IgD-negative memory B cell (primary cell): ENCODE measurements at regions not wholly inside any gene's neighbourhood (a gene's known extent, or its start where the extent isn't known, plus 50 kb on each side); places are given as distances from the start of the nearest gene placed in this dataset.

Source experiments
- H3K27ac Mint-ChIP-seq, 3 donors: one replicate each; pipeline ENCODE4 v1.8.0; 2020 to 2022; ENCODE audit warnings: mild to moderate bottlenecking in 3 of 3, mixed read lengths in 3 of 3, moderate library complexity in 1 of 3
- H3K27me3 Mint-ChIP-seq: one replicate; pipeline ENCODE4 v1.8.0; 2021; ENCODE audit warnings: mixed read lengths
- H3K36me3 Mint-ChIP-seq: one replicate; pipeline ENCODE4 v1.8.0; 2020; ENCODE audit warnings: mild to moderate bottlenecking, mixed read lengths
- H3K4me1 Mint-ChIP-seq, 3 donors: one replicate each; pipeline ENCODE4 v1.8.0; 2020 to 2022; ENCODE audit warnings: mixed read lengths in 3 of 3, mild to moderate bottlenecking in 1 of 3
- H3K4me3 Mint-ChIP-seq, 4 donors: one replicate each; pipeline ENCODE4 v1.8.0; 2020 to 2022; ENCODE audit warnings: mild to moderate bottlenecking in 4 of 4, mixed read lengths in 4 of 4, moderate library complexity in 3 of 4
- H3K9me3 Mint-ChIP-seq, 3 donors: one replicate each; pipeline ENCODE4 v1.8.0; 2020 to 2021; ENCODE audit warnings: mixed read lengths in 3 of 3, mild to moderate bottlenecking in 1 of 3

DNA sequence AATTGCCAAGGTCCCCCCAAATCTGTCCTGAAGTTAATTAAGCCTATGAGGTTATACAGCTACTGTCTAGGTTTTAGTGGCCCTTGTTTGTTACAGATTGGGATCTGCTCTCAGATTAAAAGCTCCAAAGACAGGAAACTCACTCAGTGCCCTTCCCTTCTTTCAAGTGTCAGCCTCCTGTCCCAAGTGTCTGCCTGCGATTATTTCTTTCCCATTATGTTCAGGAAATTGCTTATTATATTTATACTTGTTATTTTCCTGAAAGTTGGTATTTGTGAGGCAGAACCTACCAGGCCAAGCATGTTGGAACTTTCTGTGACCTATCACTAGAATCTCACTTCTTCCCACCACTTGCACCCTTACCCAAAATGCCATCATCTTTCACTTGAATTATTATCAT, 173.2 kb downstream of the AREG start:
- Mint-ChIP-seq H3K36me3 (no peaks in the 10 kb centered on the region), H3K4me3 (no peak overlapping the region), H3K4me1 (peaks cover 0 to 1% (median 0%) of the 10 kb centered on the region in 3 donors), H3K9me3 (peaks cover 0 to 2% (median 0%) of the 10 kb centered on the region in 3 donors), H3K27ac (no peak overlapping the region), H3K27me3 (peaks cover 10% of the 10 kb centered on the region)

DNA sequence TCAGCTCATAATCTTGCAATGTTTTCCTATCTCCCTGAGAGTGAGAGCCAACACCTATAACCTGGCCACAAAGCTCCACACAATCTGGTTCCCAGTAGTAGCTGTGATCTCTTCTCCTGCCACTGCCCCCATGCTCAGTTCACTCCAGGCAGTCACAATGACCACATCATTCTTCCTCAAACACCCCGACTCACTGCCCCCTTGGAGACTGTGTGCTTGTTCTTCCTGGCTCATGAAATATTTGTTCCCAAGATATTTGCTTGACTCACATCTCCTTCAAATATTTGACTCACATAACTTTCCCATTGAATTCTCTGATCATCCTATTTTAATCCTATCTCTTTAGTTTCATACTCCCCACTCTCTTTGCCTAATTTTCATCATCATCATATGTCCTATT, 173.7 kb downstream of the AREG start:
- Mint-ChIP-seq H3K27me3 (peaks cover 10% of the 10 kb centered on the region), H3K4me3 (no peak overlapping the region), H3K9me3 (peaks cover 0 to 2% (median 0%) of the 10 kb centered on the region in 3 donors), H3K4me1 (peaks cover 0 to 1% (median 0%) of the 10 kb centered on the region in 3 donors), H3K36me3 (no peaks in the 10 kb centered on the region), H3K27ac (no peak overlapping the region)

DNA sequence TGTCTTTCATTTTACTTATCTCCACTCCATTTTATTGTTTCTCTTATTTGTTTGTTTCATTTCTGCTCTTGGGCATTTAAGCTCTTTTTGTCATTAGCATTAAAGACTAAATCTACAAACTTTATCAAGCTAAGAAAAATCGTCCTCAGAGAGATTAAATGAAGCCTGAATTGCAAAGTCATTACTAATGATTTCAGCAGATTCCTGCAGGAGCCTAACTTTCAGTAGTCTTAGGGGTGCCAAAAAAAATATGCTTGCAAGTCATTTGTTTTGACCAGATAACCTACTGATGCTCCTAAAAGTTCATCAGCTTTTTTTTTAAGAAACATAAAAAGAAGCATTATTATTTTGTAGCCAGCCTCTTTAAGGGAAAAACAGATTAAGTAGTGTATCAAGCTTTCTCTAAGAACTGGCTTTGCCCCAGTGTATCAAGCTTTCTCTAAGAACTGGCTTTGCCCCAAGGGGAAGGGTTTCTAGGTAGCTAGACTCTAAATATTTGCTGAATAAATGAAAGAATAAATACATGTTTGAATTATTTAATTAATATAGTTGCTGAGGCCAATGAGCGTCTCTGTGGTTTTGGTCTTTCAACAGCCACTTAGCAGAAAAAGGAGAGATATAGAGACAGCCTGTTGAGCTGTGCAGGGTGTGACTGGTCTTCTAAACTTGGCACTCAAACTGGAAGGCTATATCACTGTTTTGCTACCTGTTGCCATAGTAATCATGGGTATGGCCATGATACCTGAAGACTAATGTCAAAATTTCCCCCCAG, 174.2 kb downstream of the BTC start:
- H3K27ac Mint-ChIP-seq: no peak overlapping the region
- peaks cover 0 to 2% (median 0%) of the 10 kb centered on the region in 3 donors for H3K9me3 Mint-ChIP-seq
- no peak overlapping the region for H3K4me3 Mint-ChIP-seq

DNA sequence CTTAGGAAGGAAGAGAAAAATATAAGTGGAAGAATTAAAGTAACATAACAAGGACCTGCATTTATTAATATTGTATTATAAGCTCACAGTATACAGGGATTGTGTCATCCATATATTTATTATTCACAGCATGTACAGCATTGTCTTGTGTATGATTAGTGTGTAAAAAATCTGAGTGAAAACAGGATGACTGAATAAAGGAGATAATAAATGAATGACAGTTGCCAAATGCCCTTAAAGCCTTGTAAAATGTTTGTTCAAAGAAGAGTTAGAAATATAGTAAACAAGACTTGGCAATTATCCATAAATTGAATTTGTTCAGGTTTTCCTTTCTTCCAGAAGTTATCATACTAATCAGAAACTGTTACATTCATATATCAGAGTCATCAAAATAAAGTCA, 172.7 kb downstream of the BTC start:
- Mint-ChIP-seq H3K4me3 (no peak overlapping the region), H3K9me3 (peaks cover 0 to 2% (median 0%) of the 10 kb centered on the region in 3 donors), H3K27ac (no peak overlapping the region), H3K4me1 (no peaks in the 10 kb centered on the region), H3K36me3 (no peaks in the 10 kb centered on the region), H3K27me3 (peaks cover 7% of the 10 kb centered on the region)

More for the DNA sequence above, 174.2 kb downstream of the BTC start:
- peaks cover 0 to 1% (median 0%) of the 10 kb centered on the region in 3 donors for H3K4me1 Mint-ChIP-seq
- H3K36me3 Mint-ChIP-seq: no peaks in the 10 kb centered on the region
- H3K27me3 Mint-ChIP-seq: peaks cover 7% of the 10 kb centered on the region

DNA sequence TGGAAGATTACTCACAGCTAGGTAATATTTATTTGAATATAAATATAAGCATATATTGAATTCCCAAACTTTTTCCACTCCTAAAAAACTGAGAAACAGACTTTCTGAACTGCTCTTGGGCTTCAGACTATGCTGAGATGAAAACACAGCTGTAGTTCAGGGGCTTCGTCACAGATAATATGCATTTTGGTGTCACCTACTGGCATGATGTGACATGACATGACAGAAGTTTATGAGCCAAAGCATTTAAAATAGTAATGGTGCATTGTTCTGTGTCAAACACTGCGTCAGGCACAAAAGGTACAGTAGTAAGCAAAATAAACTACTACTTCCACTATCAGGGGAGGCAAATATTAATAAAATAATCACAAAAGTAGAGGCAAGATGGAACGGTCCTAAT, 171.3 kb downstream of the BTC start:
- Mint-ChIP-seq H3K27me3 (peaks cover 5% of the 10 kb centered on the region), H3K4me3 (no peak overlapping the region), H3K9me3 (no peaks in the 10 kb centered on the region), H3K27ac (no peak overlapping the region), H3K36me3 (no peaks in the 10 kb centered on the region), H3K4me1 (no peaks in the 10 kb centered on the region)

DNA sequence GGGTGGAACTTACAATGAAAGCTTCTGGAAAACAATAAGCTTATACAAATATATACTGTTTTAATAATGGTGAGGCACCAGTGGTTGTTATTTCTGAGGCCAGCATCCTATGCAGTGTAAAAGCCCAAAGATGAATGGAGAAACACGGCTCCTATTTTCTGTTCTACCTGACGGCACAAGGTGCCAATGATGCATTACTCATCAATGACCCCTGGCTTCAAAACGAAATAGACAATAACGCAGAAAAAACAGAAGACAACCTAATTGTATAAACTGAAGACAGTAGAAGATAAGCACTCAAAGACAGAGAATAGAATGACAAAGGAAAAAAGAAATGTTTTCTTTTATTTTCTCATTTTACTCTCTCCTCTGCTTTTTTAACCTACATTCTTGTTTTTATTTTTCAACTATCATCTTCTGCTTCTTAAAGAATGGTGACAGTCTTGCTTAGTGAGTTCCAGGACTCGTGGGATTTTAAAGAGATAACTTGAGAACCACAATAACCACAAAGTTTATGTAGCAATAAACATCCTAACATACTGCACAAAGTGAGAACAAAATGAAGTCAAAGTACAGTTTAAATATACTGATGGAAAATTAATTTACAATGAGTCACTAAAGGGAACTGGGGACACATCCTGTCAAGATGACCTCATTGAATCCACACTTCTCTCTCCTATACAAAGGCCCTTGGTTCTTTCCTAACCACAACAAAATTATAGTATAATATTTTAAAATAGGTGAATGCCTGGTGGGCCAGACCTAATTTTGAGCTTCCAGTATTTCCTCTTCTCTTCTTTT, 169.8 kb downstream of the BTC start:
- H3K4me1 Mint-ChIP-seq: no peaks in the 10 kb centered on the region
- no peak overlapping the region for H3K27ac Mint-ChIP-seq
- H3K9me3 Mint-ChIP-seq: no peaks in the 10 kb centered on the region
- H3K27me3 Mint-ChIP-seq: peaks cover 5% of the 10 kb centered on the region
- no peak overlapping the region for H3K4me3 Mint-ChIP-seq
- H3K36me3 Mint-ChIP-seq: no peaks in the 10 kb centered on the region

DNA sequence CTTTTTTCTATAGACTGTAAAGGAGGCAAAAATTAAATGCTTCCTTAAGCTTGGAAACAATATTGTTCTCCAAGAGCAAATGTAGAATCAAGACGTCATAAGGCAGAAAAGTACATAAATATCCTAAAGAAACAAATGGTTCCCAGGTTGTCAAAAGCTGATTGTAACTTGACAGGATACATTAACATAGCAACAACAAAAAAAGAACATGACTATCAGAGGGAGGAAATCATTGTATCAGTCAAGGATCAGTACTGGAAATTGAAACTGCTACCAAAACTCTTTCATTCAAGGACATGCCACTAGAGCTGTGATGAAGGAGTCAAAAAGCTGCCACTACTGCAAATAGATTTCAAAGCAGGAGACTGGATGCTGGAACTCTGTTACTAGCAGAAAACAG, 168.3 kb downstream of the BTC start:
- H3K4me1 Mint-ChIP-seq: no peaks in the 10 kb centered on the region

DNA sequence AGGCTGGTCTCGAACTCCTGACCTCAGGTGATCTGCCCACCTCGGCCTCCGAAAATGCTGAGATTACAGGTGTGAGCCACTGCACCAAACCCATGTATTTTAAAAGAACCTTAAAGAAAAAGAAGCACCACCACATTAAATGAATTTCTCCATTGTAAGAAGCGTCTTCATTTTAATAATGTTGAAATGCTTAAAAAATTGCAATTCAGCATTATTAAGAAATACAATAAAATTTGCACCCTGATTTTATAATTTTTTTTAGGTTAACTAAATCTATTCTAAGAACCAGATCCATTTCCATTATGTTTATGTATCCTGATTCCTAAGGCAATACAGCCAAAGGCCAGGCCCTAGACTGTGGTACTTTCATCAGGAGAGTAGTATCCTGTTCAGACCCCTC, 167.2 kb downstream of the BTC start:
- Mint-ChIP-seq H3K27ac (no peak overlapping the region), H3K36me3 (no peaks in the 10 kb centered on the region), H3K27me3 (no peaks in the 10 kb centered on the region), H3K4me3 (no peak overlapping the region), H3K9me3 (no peaks in the 10 kb centered on the region), H3K4me1 (no peaks in the 10 kb centered on the region)

More for the DNA sequence above, 168.3 kb downstream of the BTC start:
- no peak overlapping the region for H3K27ac Mint-ChIP-seq
- no peaks in the 10 kb centered on the region for H3K9me3 Mint-ChIP-seq
- H3K4me3 Mint-ChIP-seq: no peak overlapping the region
- peaks cover 2% of the 10 kb centered on the region for H3K27me3 Mint-ChIP-seq
- no peaks in the 10 kb centered on the region for H3K36me3 Mint-ChIP-seq

DNA sequence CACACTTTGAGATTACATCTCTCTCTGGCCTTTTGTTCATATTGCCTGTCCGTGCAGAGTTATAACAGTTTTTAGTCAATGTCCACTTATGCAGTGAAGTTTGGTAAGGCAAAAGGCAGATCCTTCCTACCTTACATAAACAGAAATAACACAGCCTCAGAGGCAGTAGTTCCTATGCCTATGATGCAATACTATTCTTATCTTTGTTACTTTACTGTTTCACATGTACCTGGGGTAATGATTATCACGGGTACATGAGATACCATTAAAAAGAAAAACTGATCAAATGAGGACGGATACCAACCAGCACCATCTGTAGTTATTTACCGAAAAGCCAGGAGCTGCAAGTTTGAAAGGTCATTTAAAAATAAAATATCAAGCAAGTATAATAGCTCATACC, 166.8 kb downstream of the BTC start:
- Mint-ChIP-seq H3K9me3 (no peaks in the 10 kb centered on the region), H3K4me3 (no peak overlapping the region), H3K27me3 (peaks cover under 1% of the 10 kb centered on the region), H3K4me1 (no peaks in the 10 kb centered on the region), H3K27ac (no peak overlapping the region), H3K36me3 (no peaks in the 10 kb centered on the region)

DNA sequence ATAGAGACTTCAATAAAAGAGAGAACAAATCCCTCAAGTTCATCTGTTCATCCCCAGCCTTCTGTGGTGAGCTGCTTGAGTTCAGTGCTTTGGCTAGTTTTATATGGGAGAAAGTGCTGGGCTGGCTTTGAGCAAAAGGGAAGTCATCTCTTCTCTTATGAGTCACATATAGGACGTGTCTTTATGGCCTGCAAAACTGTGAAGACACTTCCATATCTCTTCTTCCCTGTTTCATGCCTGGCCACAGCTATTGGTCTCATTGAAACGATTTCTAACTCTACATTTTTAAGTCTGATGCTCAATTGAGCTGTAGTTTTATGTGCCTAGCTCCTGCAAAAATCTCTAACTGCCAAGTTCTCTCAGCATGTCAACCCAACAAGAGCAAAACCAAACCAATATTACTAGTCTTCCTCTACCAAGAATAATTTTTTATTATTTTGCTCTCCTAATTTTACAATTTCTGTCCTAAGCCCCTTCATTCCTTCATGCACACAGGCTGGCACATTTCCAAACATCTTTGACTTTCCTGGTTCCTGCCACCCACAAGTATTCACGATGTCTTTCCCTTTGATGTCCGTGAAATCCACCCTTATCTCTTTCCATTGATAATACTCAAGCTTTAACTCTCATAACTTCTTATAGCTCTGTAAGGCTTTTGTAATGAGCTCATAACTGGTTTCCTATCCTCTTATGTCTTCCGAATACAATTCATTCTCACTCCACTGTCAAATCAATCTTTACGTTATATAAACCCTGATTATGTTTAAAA, 165.3 kb downstream of the BTC start:
- Mint-ChIP-seq H3K4me3 (no peak overlapping the region), H3K27me3 (peaks cover 12% of the 10 kb centered on the region), H3K36me3 (no peaks in the 10 kb centered on the region), H3K27ac (no peak overlapping the region), H3K9me3 (no peaks in the 10 kb centered on the region), H3K4me1 (peaks cover 0 to 2% (median 0%) of the 10 kb centered on the region in 3 donors)

DNA sequence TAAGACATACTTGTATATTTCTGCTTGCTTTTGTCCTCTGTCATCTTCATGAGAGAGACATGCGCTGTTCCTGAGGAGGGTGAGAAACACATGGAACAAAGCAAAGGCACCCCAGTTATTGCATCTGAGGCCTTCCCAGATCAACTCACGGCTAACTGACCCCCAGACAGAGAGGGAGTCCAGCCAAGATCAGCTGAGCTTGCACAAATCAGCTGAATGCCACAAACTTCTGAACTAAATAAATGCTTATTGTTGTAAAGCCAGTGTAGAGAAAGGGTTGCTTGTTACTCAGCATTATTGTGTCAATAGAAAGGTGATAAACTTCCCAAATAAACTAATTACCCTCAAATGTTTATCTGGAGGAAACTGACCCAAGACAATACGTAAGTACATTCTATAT, 163.8 kb downstream of the BTC start:
- H3K4me3 Mint-ChIP-seq: no peak overlapping the region
- H3K27me3 Mint-ChIP-seq: peaks cover 14% of the 10 kb centered on the region
- H3K9me3 Mint-ChIP-seq: no peaks in the 10 kb centered on the region
- H3K36me3 Mint-ChIP-seq: no peaks in the 10 kb centered on the region
- H3K4me1 Mint-ChIP-seq: peaks cover 0 to 2% (median 0%) of the 10 kb centered on the region in 3 donors
- no peak overlapping the region for H3K27ac Mint-ChIP-seq

DNA sequence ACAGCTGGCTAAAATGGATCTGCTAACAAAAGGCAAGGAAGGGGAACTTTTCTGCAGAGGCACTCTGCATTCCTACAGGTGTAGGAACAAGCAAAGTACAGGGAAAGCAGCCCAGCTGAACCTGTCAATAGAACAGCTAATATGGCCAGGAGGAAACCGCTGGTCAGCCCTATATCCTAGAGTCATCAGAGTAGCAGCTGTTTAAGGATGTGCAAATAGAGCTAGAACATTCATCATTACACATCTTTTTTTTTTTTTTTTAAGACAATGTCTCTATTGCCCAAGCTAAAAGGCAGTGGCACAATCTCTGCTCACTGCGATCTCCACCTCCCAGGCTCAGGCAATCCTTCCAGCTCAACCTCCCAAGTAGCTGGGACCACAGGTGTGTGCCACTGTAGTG, 163.0 kb downstream of the BTC start:
- H3K4me3 Mint-ChIP-seq: no peak overlapping the region
- peaks cover 0 to 2% (median 0%) of the 10 kb centered on the region in 3 donors for H3K4me1 Mint-ChIP-seq
- no peaks in the 10 kb centered on the region for H3K9me3 Mint-ChIP-seq
- peaks cover 14% of the 10 kb centered on the region for H3K27me3 Mint-ChIP-seq
- no peak overlapping the region for H3K27ac Mint-ChIP-seq
- no peaks in the 10 kb centered on the region for H3K36me3 Mint-ChIP-seq

DNA sequence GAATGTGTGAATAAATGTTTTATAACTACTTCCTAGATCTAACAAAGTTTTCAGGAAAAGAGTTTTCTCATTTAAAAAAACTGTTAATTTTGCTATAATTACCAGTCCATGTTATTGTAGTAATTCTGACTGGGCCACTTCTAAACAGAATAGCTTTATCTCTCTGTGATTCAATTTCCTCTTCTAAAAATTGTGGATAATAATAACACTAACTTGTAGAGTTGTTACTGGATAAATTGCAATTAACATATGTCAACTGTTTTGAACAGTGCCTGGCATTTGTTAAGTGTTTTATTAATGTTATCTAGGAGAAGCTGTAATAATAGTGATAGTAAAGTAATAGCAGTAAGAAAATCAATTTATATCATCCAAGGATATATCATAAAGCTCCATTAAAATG, 162.3 kb downstream of the BTC start:
- no peak overlapping the region for H3K4me3 Mint-ChIP-seq
- no peaks in the 10 kb centered on the region for H3K9me3 Mint-ChIP-seq
- H3K36me3 Mint-ChIP-seq: no peaks in the 10 kb centered on the region
- H3K27ac Mint-ChIP-seq: no peak overlapping the region
- peaks cover 0 to 2% (median 0%) of the 10 kb centered on the region in 3 donors for H3K4me1 Mint-ChIP-seq
- peaks cover 14% of the 10 kb centered on the region for H3K27me3 Mint-ChIP-seq

DNA sequence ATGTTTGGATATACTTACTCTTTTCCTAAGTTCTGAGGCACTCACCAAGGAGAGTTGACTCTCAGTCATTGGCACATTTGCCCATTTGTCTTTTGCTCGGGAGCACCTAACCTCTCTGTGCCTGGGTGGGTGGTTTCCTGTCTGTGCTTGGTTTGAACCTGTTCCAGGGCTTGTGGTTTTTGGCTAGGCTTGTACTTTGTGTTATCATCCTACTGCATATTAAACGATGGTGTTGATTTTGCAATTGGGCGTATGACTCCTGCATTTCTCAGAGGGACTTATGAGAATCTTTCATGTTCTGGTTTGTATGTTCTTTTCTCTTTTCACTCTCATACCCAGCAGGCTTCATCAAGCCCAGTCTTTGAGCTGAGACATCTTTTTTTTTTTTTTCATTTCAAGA, 161.7 kb downstream of the BTC start:
- no peak overlapping the region for H3K27ac Mint-ChIP-seq
- peaks cover 14% of the 10 kb centered on the region for H3K27me3 Mint-ChIP-seq
- H3K36me3 Mint-ChIP-seq: no peaks in the 10 kb centered on the region
- no peak overlapping the region for H3K4me3 Mint-ChIP-seq
- no peaks in the 10 kb centered on the region for H3K9me3 Mint-ChIP-seq
- H3K4me1 Mint-ChIP-seq: peaks cover 0 to 2% (median 0%) of the 10 kb centered on the region in 3 donors

DNA sequence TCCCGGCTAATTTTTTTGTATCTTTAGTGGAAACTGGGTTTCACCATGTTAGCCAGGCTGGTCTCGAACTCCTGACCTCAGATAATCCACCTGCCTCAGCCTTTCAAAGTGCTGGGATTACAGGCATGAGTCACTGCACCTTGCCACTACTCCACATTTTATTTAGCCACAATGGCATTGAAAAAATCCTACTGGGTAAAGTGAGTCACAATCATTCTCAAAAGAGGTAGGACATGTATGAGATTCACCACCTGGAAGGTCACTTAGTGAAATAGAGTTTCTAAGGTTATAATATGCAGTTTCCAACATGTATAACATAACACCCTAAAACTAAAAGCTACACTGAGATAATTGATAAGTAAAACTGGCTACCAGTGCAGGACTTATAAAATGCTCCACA, 159.2 kb downstream of the BTC start:
- no peak overlapping the region for H3K4me3 Mint-ChIP-seq

More for the DNA sequence above, 159.2 kb downstream of the BTC start:
- no peaks in the 10 kb centered on the region for H3K9me3 Mint-ChIP-seq
- H3K36me3 Mint-ChIP-seq: no peaks in the 10 kb centered on the region
- H3K4me1 Mint-ChIP-seq: peaks cover 0 to 2% (median 0%) of the 10 kb centered on the region in 3 donors
- peaks cover 21% of the 10 kb centered on the region for H3K27me3 Mint-ChIP-seq
- no peak overlapping the region for H3K27ac Mint-ChIP-seq
